Immature natural killer cell (primary cell): ENCODE measurements at regions not wholly inside any gene's neighbourhood (a gene's known extent, or its start where the extent isn't known, plus 50 kb on each side); places are given as distances from the start of the nearest gene placed in this dataset.
"Not testable (repeated sequence)": the region's sequence is repeated elsewhere in the genome, so short reads cannot be mapped to it uniquely, and the experiment has no call there.

ENCODE experiments used
- DNase-seq, 3 donors: peaks; one replicate each; pipeline ENCODE4 v3.0.0; 2022; ENCODE audit warnings: mixed read lengths in 1 of 3
- H3K27ac Mint-ChIP-seq, 6 donors: one replicate each; pipeline ENCODE4 v1.8.0; 2020; ENCODE audit warnings: mixed read lengths in 6 of 6, mild to moderate bottlenecking in 5 of 6, inconsistent platforms in 4 of 6, moderate library complexity in 3 of 6
- H3K27me3 Mint-ChIP-seq, 3 donors: one replicate each; pipeline ENCODE4 v1.8.0; 2020 to 2021; ENCODE audit warnings: low read depth in 3 of 3, mild to moderate bottlenecking in 3 of 3, mixed read lengths in 3 of 3, moderate library complexity in 3 of 3, inconsistent platforms in 1 of 3
- H3K36me3 Mint-ChIP-seq, 3 donors: one replicate each; pipeline ENCODE4 v1.8.0; 2020; ENCODE audit warnings: mixed read lengths in 3 of 3, inconsistent platforms in 2 of 3, mild to moderate bottlenecking in 2 of 3
- H3K4me1 Mint-ChIP-seq, 2 donors: one replicate each; pipeline ENCODE4 v1.8.0; 2020; ENCODE audit warnings: inconsistent platforms in 2 of 2, mild to moderate bottlenecking in 2 of 2, mixed read lengths in 2 of 2, moderate library complexity in 1 of 2
- H3K4me3 Mint-ChIP-seq, 5 donors: one replicate each; pipeline ENCODE4 v1.8.0; 2020; ENCODE audit warnings: mild to moderate bottlenecking in 5 of 5, mixed read lengths in 5 of 5, inconsistent platforms in 3 of 5, moderate library complexity in 3 of 5
- H3K9me3 Mint-ChIP-seq, 6 donors: one replicate each; pipeline ENCODE4 v1.8.0; 2020; ENCODE audit warnings: mild to moderate bottlenecking in 6 of 6, mixed read lengths in 6 of 6, inconsistent platforms in 4 of 6, moderate library complexity in 3 of 6

- Mint-ChIP-seq H3K4me3 (no peak overlapping the region), H3K9me3 (peaks cover 0 to 7% (median 3%) of the 10 kb centered on the region in 6 donors), H3K36me3 (no peaks in the 10 kb centered on the region), H3K27ac (no peak overlapping the region), H3K4me1 (no peaks in the 10 kb centered on the region), H3K27me3 (peaks cover 0 to 1% (median 1%) of the 10 kb centered on the region in 3 donors)
- DNase-seq: no peak
Observed at GRCh38 chr10:85137253-85137652, 808.9 kb downstream of the CCSER2 start.

DNA sequence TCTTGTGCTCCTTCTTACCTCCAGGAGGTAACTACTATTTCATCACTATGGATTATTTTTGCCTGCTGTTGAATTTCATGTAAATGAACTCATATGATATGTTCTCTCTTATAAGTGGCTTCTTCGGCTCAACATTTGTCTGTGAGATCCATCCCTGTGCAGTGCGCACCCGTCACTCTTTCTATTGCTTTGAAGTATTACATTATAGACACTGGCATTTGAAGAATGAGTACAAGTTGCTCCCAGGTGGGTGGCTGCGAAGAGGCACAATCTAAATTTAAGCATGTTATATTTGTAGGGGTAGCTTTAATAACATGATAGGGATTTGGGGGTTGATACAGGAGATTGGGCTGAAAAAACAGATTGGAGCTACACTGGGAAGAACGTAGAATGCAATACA, 809.7 kb downstream of the CCSER2 start:
- no peak overlapping the region for H3K27ac Mint-ChIP-seq
- no peaks in the 10 kb centered on the region for H3K4me1 Mint-ChIP-seq
- H3K4me3 Mint-ChIP-seq: no peak overlapping the region
- H3K9me3 Mint-ChIP-seq: peaks cover 0 to 7% (median 3%) of the 10 kb centered on the region in 6 donors
- H3K36me3 Mint-ChIP-seq: no peaks in the 10 kb centered on the region
- no peak for DNase-seq
- H3K27me3 Mint-ChIP-seq: peaks cover 0 to 1% (median 1%) of the 10 kb centered on the region in 3 donors

- H3K27ac Mint-ChIP-seq: no peak overlapping the region
- no peaks in the 10 kb centered on the region for H3K4me1 Mint-ChIP-seq
Observed at GRCh38 chr10:85139124-85139523, 810.7 kb downstream of the CCSER2 start.

DNA sequence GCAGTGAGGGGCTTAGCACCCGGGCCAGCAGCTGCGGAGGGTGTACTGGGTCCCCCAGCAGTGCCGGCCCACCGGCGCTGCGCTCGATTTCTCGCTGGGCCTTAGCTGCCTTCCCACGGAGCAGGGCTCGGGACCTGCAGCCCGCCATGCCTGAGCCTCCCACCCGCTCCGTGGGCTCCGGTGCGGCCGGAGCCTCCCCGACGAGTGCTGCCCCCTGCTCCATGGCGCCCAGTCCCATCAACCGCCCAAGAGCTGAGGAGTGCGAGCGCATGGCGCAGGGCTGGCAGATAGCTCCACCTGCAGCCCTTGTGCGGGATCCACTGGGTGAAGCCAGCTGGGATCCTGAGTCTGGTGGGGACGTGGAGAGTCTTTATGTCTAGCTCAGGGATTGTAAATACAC, 813.1 kb downstream of the CCSER2 start:
- DNase-seq, H3K4me3 Mint-ChIP-seq, H3K4me1 Mint-ChIP-seq, H3K36me3 Mint-ChIP-seq, H3K9me3 Mint-ChIP-seq, H3K27ac Mint-ChIP-seq, H3K27me3 Mint-ChIP-seq: not testable (repeated sequence)

More at GRCh38 chr10:85139124-85139523, 810.7 kb downstream of the CCSER2 start:
- Mint-ChIP-seq H3K4me3 (no peak overlapping the region), H3K27me3 (peaks cover 0 to 1% (median 1%) of the 10 kb centered on the region in 3 donors), H3K36me3 (no peaks in the 10 kb centered on the region), H3K9me3 (peaks cover 0 to 7% (median 3%) of the 10 kb centered on the region in 6 donors)
- DNase-seq: no peak

- Mint-ChIP-seq H3K36me3 (no peaks in the 10 kb centered on the region), H3K27ac (no peak overlapping the region), H3K27me3 (no peaks in the 10 kb centered on the region), H3K9me3 (peaks cover 0 to 13% (median 3%) of the 10 kb centered on the region in 6 donors), H3K4me1 (no peaks in the 10 kb centered on the region), H3K4me3 (no peak overlapping the region)
- no peak for DNase-seq
Observed at GRCh38 chr10:85145966-85146365, 817.6 kb downstream of the CCSER2 start.

DNA sequence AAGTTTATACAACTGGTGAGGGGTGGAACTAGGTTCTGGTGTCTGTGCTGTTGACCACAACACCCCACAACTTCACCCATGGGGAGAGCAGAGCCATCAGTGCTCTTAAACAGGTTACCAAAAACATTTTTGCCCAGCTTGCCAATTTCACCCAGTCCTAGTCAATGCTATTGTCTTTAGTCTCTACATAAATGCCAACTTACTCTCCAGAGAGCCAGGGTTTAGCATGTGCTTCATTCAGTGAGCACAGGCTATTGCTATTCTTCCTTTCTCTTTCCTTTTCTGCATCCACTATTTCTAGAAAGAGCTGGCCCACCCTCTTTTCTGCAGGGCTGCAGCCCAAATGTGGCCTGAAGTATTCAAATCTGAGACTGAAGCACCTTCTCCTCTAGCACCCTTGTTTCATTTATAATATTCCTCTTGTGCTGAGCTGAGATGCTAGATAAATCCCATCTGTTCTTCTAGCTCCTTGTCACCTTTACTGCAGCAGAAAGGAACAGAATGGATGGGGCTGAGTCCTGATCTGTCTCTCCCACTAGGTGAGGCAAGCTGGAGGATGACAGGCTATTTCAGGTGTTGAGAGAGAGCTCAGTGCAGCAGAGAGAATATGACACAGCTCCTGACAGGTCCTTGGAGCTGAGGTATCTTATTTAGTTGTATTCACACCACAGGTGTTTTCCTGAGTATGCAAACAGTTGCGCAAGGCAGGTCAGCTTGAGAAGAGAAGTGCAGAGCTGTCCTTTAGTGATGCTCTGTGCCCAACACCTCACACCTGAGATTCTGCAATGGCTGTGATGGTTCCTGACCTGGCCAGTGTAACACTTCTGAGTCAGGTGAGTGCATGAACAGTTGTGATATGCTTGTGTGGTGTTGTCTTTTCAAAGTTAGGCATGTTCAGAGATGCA, 819.2 kb downstream of the CCSER2 start:
- no peak for DNase-seq
- Mint-ChIP-seq H3K36me3 (no peaks in the 10 kb centered on the region), H3K4me1 (no peaks in the 10 kb centered on the region), H3K9me3 (peaks cover 0 to 13% (median 4%) of the 10 kb centered on the region in 6 donors), H3K27ac (no peak overlapping the region), H3K4me3 (no peak overlapping the region), H3K27me3 (no peaks in the 10 kb centered on the region)

GRCh38 chr10:85148693-85149640, 820.6 kb downstream of the CCSER2 start:
- H3K27me3 Mint-ChIP-seq: no peaks in the 10 kb centered on the region
- no peak overlapping the region for H3K27ac Mint-ChIP-seq
- no peak overlapping the region for H3K4me3 Mint-ChIP-seq
- no peaks in the 10 kb centered on the region for H3K4me1 Mint-ChIP-seq
- H3K9me3 Mint-ChIP-seq: peaks cover 0 to 9% (median 4%) of the 10 kb centered on the region in 6 donors
- DNase-seq: no peak
- no peaks in the 10 kb centered on the region for H3K36me3 Mint-ChIP-seq

DNA sequence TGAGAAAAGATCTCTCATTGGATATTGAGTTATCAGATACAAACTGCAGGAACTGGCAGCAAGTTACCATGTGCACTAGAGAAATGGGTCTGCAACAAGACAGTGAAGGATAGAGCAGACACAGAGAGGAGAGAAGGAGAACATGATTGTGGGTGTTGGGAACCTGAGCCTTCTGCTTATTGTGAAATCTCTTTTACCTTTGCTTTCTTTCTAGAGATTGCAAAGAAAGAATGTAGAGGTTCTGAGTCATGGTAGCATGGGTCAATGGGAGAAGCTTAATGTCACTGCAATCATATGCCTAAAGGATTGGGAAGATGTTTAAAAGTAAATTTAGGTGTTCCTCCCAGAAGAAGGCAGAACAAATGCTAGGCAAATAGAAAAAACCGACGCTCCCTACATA, 821.4 kb downstream of the CCSER2 start:
- Mint-ChIP-seq H3K9me3 (peaks cover 0 to 7% (median 3%) of the 10 kb centered on the region in 6 donors), H3K36me3 (no peaks in the 10 kb centered on the region), H3K4me1 (no peaks in the 10 kb centered on the region), H3K27ac (no peak overlapping the region), H3K27me3 (no peaks in the 10 kb centered on the region), H3K4me3 (no peak overlapping the region)
- DNase-seq: no peak

GRCh38 chr10:85151506-85151905, 823.1 kb downstream of the CCSER2 start:
- no peaks in the 10 kb centered on the region for H3K4me1 Mint-ChIP-seq
- H3K27ac Mint-ChIP-seq: no peak overlapping the region
- no peaks in the 10 kb centered on the region for H3K36me3 Mint-ChIP-seq
- peaks cover 0 to 9% (median 2%) of the 10 kb centered on the region in 6 donors for H3K9me3 Mint-ChIP-seq
- DNase-seq: no peak
- no peak overlapping the region for H3K4me3 Mint-ChIP-seq
- H3K27me3 Mint-ChIP-seq: no peaks in the 10 kb centered on the region

DNA sequence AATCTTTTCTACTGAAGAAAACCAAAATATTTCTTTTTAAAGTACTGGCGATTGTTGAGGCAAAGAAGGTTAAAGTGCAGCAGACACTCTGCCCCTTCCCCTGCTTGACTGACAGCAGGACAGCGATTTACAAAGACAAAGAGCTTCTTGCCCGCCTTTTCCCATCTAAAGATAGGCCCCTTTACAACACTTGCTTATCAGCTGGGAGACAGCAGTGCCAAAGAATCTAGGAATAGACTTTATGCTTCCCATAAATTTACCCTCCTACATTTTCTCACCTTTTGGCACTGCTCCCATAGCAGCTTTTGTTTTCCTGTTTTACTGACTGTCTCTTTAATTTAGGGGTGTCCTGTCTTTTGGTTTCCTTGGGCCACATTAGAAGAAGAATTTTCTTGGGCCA, 824.1 kb downstream of the CCSER2 start:
- Mint-ChIP-seq H3K27ac (no peak overlapping the region), H3K36me3 (no peaks in the 10 kb centered on the region), H3K4me3 (no peak overlapping the region), H3K4me1 (no peaks in the 10 kb centered on the region), H3K9me3 (peaks cover 0 to 9% (median 2%) of the 10 kb centered on the region in 6 donors), H3K27me3 (no peaks in the 10 kb centered on the region)
- no peak for DNase-seq

DNA sequence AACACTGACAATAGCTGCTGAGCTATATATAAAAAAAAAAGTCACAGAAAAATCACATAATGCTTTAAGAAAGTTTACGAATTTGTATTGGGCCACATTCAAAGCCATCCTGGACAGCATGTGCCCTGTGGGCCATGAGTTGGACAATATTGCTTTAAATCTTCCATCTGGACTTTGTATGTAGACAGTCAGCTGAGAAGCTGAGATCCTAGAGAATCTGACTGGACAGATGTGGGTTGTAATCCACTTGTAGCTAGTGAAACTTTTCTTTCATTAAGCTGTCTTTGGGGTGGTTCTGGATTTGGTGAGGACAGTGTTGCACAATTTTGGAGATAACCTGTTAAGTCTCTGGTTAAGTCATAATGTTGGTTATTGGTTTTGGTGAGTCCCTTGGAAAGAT, 824.5 kb downstream of the CCSER2 start:
- Mint-ChIP-seq H3K4me1 (no peaks in the 10 kb centered on the region), H3K4me3 (no peak overlapping the region), H3K36me3 (no peaks in the 10 kb centered on the region), H3K27ac (no peak overlapping the region), H3K9me3 (peaks cover 0 to 9% (median 2%) of the 10 kb centered on the region in 6 donors), H3K27me3 (no peaks in the 10 kb centered on the region)
- DNase-seq: no peak

- no peaks in the 10 kb centered on the region for H3K36me3 Mint-ChIP-seq
- no peak for DNase-seq
- peaks cover 0 to 10% (median 4%) of the 10 kb centered on the region in 6 donors for H3K9me3 Mint-ChIP-seq
- H3K4me3 Mint-ChIP-seq: no peak overlapping the region
- H3K4me1 Mint-ChIP-seq: no peaks in the 10 kb centered on the region
- H3K27ac Mint-ChIP-seq: no peak overlapping the region
- H3K27me3 Mint-ChIP-seq: no peaks in the 10 kb centered on the region
Observed at GRCh38 chr10:85157206-85157605, 828.8 kb downstream of the CCSER2 start.

DNA sequence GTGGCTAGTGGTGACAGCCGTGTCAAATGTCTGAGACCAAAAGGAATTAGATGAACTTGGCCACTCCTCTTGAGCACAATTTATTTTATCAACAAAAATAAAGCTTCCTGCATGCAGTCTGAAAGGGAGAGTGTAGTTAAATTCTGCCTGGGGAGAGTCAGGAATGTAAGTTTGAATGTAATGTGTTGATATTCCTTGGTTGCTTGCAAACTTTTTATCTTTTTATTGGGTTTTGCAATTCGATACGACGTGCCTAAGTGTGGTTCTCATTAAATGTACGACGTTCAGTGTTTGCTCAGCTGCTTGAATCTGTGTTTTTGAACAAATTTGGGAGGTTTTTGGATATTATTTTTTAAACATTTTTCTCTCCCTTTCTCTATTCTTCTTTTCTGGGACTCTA, 839.9 kb downstream of the CCSER2 start:
- Mint-ChIP-seq H3K27me3 (peaks cover 0 to 5% (median 0%) of the 10 kb centered on the region in 3 donors), H3K4me1 (no peaks in the 10 kb centered on the region), H3K27ac (no peak overlapping the region), H3K36me3 (no peaks in the 10 kb centered on the region), H3K9me3 (peaks cover 2 to 16% (median 8%) of the 10 kb centered on the region in 6 donors), H3K4me3 (no peak overlapping the region)
- no peak for DNase-seq

DNA sequence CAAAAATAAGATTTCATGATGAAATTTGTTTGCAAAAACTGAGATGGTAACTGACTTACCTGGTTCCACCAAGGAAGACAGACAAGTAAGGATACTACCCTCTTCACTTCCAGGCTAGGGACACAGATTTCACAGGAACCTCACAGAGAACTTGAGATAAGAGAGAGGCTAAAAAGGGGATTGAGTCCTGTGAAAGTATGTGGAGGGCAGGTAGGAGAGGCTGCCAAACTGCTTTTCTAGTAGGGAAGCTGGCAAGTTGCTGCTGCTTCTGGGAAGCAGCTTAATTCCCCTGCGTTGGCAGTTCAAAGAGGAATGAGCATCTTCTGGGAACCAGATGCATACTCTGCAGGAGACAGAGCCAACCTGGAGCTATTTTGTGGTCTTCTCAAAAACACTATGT, 841.6 kb downstream of the CCSER2 start:
- Mint-ChIP-seq H3K36me3 (no peaks in the 10 kb centered on the region), H3K27ac (no peak overlapping the region), H3K4me1 (no peaks in the 10 kb centered on the region), H3K27me3 (peaks cover 0 to 6% (median 0%) of the 10 kb centered on the region in 3 donors), H3K4me3 (no peak overlapping the region), H3K9me3 (peaks cover 2 to 12% (median 6%) of the 10 kb centered on the region in 6 donors)
- no peak for DNase-seq
